GM13977 (cell line): ENCODE measurements at regions not wholly inside any gene's neighbourhood (a gene's known extent, or its start where the extent isn't known, plus 50 kb on each side); places are given as distances from the start of the nearest gene placed in this dataset.
"Not testable (repeated sequence)": the region's sequence is repeated elsewhere in the genome, so short reads cannot be mapped to it uniquely, and the experiment has no call there.

Source experiments
- DNase-seq: peaks from one replicate; pipeline ENCODE4 v3.0.0; 2012; ENCODE audit warnings: low spot score
- in situ Hi-C: fragments of 300-500 bp; cut with MboI; formaldehyde crosslinking; loops from one replicate; pipeline ENCODE4 v1.12.0; 2022; ENCODE audit warnings: low sequenced_read_pairs, low pct_unique_long_range_greater_than_20kb, mixed read lengths, inconsistent platforms; ENCODE audit not compliant: unreplicated experiment
- TF ChIP-seq, protein P1 (sequence below): IDR thresholded peaks from 2 replicates; pipeline ENCODE4 v1.5.1; 2012; ENCODE audit warnings: mild to moderate bottlenecking, control low read depth; ENCODE audit not compliant: insufficient read depth; ENCODE audit errors: extremely low read depth, missing control alignments

DNA sequence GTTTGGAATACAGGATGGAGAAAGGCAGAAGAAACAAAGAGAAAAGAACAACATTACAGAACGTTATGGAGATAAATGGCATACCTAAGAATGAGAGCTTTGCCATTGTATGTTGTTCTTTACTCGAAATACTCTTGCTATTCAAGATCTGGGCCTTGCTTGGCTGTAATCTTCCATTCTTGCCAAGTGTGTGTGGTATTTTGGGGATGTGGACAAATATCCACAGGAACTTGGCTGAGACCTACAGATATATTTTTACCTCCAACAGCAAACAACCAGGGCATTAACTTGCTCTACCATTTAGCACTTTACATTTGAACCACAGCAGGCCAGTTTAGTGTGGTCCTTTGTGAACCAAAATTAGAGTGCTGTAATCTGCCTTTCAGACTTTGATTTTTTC, 76.3 kb downstream of the DKK1 start:
- in situ Hi-C loops = no loop called here
- TF ChIP-seq, protein P1, sequence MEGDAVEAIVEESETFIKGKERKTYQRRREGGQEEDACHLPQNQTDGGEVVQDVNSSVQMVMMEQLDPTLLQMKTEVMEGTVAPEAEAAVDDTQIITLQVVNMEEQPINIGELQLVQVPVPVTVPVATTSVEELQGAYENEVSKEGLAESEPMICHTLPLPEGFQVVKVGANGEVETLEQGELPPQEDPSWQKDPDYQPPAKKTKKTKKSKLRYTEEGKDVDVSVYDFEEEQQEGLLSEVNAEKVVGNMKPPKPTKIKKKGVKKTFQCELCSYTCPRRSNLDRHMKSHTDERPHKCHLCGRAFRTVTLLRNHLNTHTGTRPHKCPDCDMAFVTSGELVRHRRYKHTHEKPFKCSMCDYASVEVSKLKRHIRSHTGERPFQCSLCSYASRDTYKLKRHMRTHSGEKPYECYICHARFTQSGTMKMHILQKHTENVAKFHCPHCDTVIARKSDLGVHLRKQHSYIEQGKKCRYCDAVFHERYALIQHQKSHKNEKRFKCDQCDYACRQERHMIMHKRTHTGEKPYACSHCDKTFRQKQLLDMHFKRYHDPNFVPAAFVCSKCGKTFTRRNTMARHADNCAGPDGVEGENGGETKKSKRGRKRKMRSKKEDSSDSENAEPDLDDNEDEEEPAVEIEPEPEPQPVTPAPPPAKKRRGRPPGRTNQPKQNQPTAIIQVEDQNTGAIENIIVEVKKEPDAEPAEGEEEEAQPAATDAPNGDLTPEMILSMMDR = no peak

GRCh38 chr10:52391927-52392602, 78.0 kb downstream of the DKK1 start:
- in situ Hi-C loops = no loop called here
- TF ChIP-seq, protein P1 = no peak
- no peak for DNase-seq

More for the DNA sequence above, 76.3 kb downstream of the DKK1 start:
- DNase-seq = no peak

DNA sequence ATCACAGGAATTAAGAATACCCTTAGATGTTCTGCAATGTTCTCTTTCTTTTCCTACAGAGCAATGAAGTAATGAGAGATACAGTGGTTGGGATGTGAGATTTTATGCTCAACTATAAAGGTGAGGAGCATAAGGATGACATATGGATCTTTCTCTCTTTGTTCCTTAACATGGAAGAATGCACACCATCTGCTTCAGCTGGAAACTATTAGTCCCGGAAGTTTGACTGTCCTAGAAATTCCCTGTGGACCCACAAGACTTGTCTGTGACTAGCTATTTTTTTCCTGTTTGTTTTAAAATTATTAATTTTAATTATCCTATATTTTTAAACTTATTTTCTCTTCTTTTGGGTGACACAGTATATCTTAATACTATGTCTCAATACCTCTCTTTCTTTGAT, 80.2 kb downstream of the DKK1 start:
- DNase-seq = no peak
- in situ Hi-C loops = no loop called here
- TF ChIP-seq, protein P1 = no peak

- DNase-seq = no peak
- TF ChIP-seq, protein P1 = no peak
- in situ Hi-C loops = no loop called here
Observed at GRCh38 chr10:52400562-52400961, 86.5 kb downstream of the DKK1 start.

- in situ Hi-C loops, DNase-seq: not testable (repeated sequence)
Observed at GRCh38 chr10:52403801-52404200, 89.7 kb downstream of the DKK1 start.

DNA sequence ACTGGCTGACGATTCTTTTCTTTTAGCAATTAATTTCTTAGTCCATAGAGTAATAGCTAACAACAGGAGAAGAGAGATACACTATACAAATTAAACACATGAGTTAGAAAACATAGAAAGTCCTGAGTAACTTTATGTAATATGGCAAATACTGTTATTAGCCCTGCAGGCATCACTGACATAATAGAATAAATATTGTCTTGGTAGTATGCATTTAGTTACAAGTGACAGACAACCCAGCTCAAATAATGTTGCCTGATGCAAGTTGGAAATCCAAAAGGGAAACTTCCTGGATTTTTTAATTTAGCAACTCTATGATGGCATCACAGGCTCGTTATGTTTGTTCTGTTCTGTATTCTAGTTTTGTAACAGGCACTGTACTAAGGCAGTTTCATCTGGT, 95.1 kb downstream of the DKK1 start:
- TF ChIP-seq, protein P1 = no peak
- in situ Hi-C loops = no loop called here
- no peak for DNase-seq

DNA sequence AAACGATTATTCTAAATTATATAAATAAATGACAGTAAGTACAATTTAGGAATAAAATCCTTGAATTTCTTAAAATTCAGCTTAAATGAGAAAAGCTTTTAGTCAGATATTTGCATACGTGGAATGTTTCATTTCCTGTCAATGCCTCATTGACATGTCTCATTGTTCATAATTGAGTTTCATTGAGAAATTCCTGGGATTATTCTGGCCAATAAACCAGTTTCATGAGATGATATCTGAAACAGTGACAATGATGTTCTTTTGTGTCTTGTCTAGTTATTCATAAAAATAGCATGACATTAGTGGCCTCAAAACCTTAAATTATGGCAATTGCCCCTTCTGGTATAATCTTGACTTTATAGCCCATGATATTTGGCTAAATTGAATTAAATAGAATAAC, 95.8 kb downstream of the DKK1 start:
- in situ Hi-C loops = no loop called here
- TF ChIP-seq, protein P1 = no peak
- DNase-seq = no peak
